ENCODE measurements at regions not wholly inside any gene's neighbourhood (a gene's known extent, or its start where the extent isn't known, plus 50 kb on each side); places are given as distances from the start of the nearest gene placed in this dataset.

- Histone ChIP-seq H3K4me1 (no peaks in the 10 kb centered on the region), H3K36me3 (no peaks in the 10 kb centered on the region), H3K4me3 (no peak overlapping the region), H3K9ac (ENCODE audit: low read depth in 2 of 2, low read length in 2 of 2) (no peak overlapping the region), H3K27ac (no peak overlapping the region), H3K27me3 (no peaks in the 10 kb centered on the region), H3K9me3 (no peaks in the 10 kb centered on the region)
- intact Hi-C loops (cut with DNase I): no loop called here
- DNase-seq: no peak
- no peak for TF ChIP-seq CTCF (IDR thresholded peaks at IDR 0.05)
Measured at GRCh38 chr14:84425968-84426367, 1104.0 kb upstream of the FLRT2 start.

GRCh38 chr14:84432676-84433075 lies 1097.3 kb upstream of the FLRT2 start:
- Histone ChIP-seq H3K27ac (no peak overlapping the region), H3K27me3 (no peaks in the 10 kb centered on the region), H3K9ac (ENCODE audit: low read depth in 2 of 2, low read length in 2 of 2) (no peak overlapping the region), H3K4me3 (no peak overlapping the region), H3K9me3 (no peaks in the 10 kb centered on the region), H3K36me3 (no peaks in the 10 kb centered on the region), H3K4me1 (no peaks in the 10 kb centered on the region)
- DNase-seq: no peak
- intact Hi-C loops (cut with DNase I): no loop called here
- TF ChIP-seq CTCF (IDR thresholded peaks at IDR 0.05): no peak

GRCh38 chr14:84433961-84434360 lies 1096.0 kb upstream of the FLRT2 start:
- Histone ChIP-seq H3K9ac (ENCODE audit: low read depth in 2 of 2, low read length in 2 of 2) (no peak overlapping the region), H3K4me3 (no peak overlapping the region), H3K36me3 (no peaks in the 10 kb centered on the region), H3K27me3 (no peaks in the 10 kb centered on the region), H3K27ac (no peak overlapping the region), H3K4me1 (no peaks in the 10 kb centered on the region), H3K9me3 (no peaks in the 10 kb centered on the region)
- no peak for TF ChIP-seq CTCF (IDR thresholded peaks at IDR 0.05)
- DNase-seq: no peak
- intact Hi-C loops (cut with DNase I): no loop called here

DNA sequence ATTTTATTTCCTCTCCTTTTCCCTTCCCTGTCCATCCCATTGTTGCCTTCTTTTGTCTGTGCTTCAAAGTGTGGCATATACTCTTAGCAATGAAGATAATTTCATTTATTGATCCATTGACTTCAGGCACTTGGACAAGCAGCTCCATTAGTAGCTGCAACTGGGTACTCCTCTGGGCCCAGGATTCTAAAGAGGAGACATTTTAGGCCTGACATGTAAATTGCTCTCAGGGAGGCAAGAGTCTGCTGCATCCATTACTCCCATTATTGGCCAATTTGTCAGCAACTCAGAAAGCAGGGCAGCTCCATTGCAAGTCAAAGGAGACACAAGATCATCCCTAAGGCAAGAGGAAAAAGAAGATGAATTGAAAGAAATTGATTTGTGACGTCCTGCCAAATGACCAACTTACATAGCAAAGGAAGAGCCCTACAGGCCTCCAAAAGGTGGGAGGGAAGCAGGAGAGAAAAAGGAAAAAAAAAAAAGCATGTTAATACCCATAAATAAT lies 1094.1 kb upstream of the FLRT2 start:
- Histone ChIP-seq H3K27ac (no peak overlapping the region), H3K27me3 (no peaks in the 10 kb centered on the region), H3K4me3 (no peak overlapping the region), H3K9ac (ENCODE audit: low read depth in 2 of 2, low read length in 2 of 2) (no peak overlapping the region), H3K36me3 (no peaks in the 10 kb centered on the region), H3K9me3 (no peaks in the 10 kb centered on the region), H3K4me1 (no peaks in the 10 kb centered on the region)
- intact Hi-C loops (cut with DNase I): no loop called here
- TF ChIP-seq CTCF (IDR thresholded peaks at IDR 0.05): no peak
- DNase-seq: no peak

DNA sequence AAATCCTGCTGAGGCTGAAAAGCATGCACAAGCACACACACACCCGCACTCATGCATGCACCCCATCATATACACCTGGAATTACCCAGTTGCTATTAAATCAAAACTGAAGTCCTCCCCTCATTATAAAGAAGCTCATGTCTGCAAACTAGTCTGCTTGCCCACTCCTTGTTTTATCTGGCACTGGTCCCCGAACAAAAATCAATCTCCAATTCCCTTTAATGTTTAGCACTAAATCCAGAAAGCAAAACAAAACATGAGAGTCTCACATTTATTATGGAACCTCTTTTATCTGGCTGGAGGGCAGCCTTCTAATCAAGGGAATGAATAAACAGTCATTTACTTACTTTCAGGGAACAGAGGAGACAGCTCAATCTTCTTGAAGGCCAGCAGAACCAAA lies 1093.4 kb upstream of the FLRT2 start:
- DNase-seq: no peak
- H3K4me3 ChIP-seq: no peak overlapping the region
- H3K27ac ChIP-seq: no peak overlapping the region
- no peaks in the 10 kb centered on the region for H3K36me3 ChIP-seq
- TF ChIP-seq CTCF (IDR thresholded peaks at IDR 0.05): no peak
- H3K27me3 ChIP-seq: no peaks in the 10 kb centered on the region
- intact Hi-C loops (cut with DNase I): no loop called here
- no peaks in the 10 kb centered on the region for H3K4me1 ChIP-seq
- no peaks in the 10 kb centered on the region for H3K9me3 ChIP-seq
- H3K9ac ChIP-seq (ENCODE audit: low read depth in 2 of 2, low read length in 2 of 2): no peak overlapping the region

DNA sequence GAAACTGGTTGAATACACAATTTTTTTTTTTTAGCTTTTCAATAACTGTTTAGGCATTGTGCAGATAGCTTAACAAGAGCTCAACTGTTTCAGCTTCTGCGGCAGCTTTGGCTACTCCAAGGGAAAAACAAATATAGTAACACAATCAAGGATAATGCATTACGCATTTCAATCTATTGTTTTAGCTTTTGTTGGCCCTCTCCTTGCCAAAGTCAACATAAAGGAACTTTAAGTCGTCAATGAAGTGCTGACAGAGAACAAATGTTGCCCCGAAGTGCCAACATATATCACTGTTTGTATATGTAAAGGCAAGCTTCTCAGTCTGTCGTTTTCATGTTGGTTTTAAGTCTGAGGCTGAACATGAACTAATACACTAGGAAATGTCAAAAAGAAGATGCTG lies 1087.4 kb upstream of the FLRT2 start:
- H3K36me3 ChIP-seq: no peaks in the 10 kb centered on the region
- no peaks in the 10 kb centered on the region for H3K27me3 ChIP-seq
- no peak overlapping the region for H3K27ac ChIP-seq
- no peak for TF ChIP-seq CTCF (IDR thresholded peaks at IDR 0.05)
- intact Hi-C loops (cut with DNase I): no loop called here
- H3K9ac ChIP-seq (ENCODE audit: low read depth in 2 of 2, low read length in 2 of 2): no peak overlapping the region
- H3K9me3 ChIP-seq: no peaks in the 10 kb centered on the region
- no peak overlapping the region for H3K4me3 ChIP-seq
- no peak for DNase-seq
- H3K4me1 ChIP-seq: no peaks in the 10 kb centered on the region
